Testis (tissue), 2 donors: ENCODE measurements at regions not wholly inside any gene's neighbourhood (a gene's known extent, or its start where the extent isn't known, plus 50 kb on each side); places are given as distances from the start of the nearest gene placed in this dataset.
"Not testable (repeated sequence)": the region's sequence is repeated elsewhere in the genome, so short reads cannot be mapped to it uniquely, and the experiment has no call there.

Experiments used
- POLR2A ChIP-seq: fragments of 450-650 bp; IDR thresholded peaks from one replicate; pipeline ENCODE4 v1.6.1; 2017; ENCODE audit warnings: antibody characterized with exemption, mild to moderate bottlenecking, moderate library complexity
- TF ChIP-seq, protein P1 (sequence below), 3 experiments: fragments of 450-650 bp in 2 of 3; fragments of 200-600 bp in 1 of 3; sonication (generic) in 1 of 3; IDR thresholded peaks; one replicate each; pipeline ENCODE4 v1.5.1; 2016 to 2019; ENCODE audit warnings: antibody characterized with exemption in 3 of 3, mild to moderate bottlenecking in 2 of 3, moderate library complexity in 1 of 3

DNA sequence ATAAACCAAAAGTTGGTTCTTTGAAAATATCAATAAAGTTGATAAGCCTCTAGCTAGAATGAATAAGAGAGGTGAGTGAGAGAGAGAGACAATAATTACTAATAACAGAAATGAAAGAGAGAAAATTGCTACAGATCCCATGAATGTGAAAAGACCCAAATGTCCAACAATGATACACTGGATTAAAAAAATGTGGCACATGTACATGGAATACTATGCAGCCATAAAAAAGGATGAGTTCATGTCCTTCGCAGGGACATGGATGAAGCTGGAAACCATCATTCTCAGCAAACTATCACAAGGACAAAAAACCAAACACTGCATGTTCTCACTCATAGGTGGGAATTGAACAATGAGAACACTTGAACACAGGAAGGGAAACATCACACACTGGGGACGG is 75.7 kb upstream of the VSTM5 start:
- TF ChIP-seq, protein P1, sequence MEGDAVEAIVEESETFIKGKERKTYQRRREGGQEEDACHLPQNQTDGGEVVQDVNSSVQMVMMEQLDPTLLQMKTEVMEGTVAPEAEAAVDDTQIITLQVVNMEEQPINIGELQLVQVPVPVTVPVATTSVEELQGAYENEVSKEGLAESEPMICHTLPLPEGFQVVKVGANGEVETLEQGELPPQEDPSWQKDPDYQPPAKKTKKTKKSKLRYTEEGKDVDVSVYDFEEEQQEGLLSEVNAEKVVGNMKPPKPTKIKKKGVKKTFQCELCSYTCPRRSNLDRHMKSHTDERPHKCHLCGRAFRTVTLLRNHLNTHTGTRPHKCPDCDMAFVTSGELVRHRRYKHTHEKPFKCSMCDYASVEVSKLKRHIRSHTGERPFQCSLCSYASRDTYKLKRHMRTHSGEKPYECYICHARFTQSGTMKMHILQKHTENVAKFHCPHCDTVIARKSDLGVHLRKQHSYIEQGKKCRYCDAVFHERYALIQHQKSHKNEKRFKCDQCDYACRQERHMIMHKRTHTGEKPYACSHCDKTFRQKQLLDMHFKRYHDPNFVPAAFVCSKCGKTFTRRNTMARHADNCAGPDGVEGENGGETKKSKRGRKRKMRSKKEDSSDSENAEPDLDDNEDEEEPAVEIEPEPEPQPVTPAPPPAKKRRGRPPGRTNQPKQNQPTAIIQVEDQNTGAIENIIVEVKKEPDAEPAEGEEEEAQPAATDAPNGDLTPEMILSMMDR (IDR thresholded peaks at IDR 0.05) = not testable (repeated sequence)
- TF ChIP-seq POLR2A = not testable (repeated sequence)
